NCI-H1694 treated with DMSO at 0.1 percent for 48 hours (cell line): ENCODE measurements at regions not wholly inside any gene's neighbourhood (a gene's known extent, or its start where the extent isn't known, plus 50 kb on each side); places are given as distances from the start of the nearest gene placed in this dataset.

Experiments
- DNase-seq: peaks from one replicate; lab custom pipeline; 2025; lab: John Stamatoyannopoulos, UW

GRCh38 chr5:89457411-89458331, 574.7 kb upstream of the MEF2C start:
- DNase-seq = no peak

GRCh38 chr5:89452081-89452480, 569.1 kb upstream of the MEF2C start:
- no peak for DNase-seq

- no peak for DNase-seq
Observed at GRCh38 chr5:89451263-89451662, 568.3 kb upstream of the MEF2C start.

GRCh38 chr5:89450149-89450538, 567.2 kb upstream of the MEF2C start:
- no peak for DNase-seq

GRCh38 chr5:89449392-89450148, 566.6 kb upstream of the MEF2C start:
- DNase-seq = no peak

- DNase-seq = no peak
Observed at GRCh38 chr5:89447027-89447426, 564.0 kb upstream of the MEF2C start.

- DNase-seq = no peak
Observed at GRCh38 chr5:89445106-89445745, 562.2 kb upstream of the MEF2C start.

- DNase-seq = no peak
Observed at GRCh38 chr5:89444088-89444487, 561.1 kb upstream of the MEF2C start.

- no peak for DNase-seq
Observed at GRCh38 chr5:89443508-89443907, 560.5 kb upstream of the MEF2C start.

- no peak for DNase-seq
Observed at GRCh38 chr5:89441965-89442364, 559.0 kb upstream of the MEF2C start.

GRCh38 chr5:89440670-89441069, 557.7 kb upstream of the MEF2C start:
- no peak for DNase-seq

- no peak for DNase-seq
Observed at GRCh38 chr5:89437450-89438435, 554.8 kb upstream of the MEF2C start.

GRCh38 chr5:89436464-89436863, 553.5 kb upstream of the MEF2C start:
- no peak for DNase-seq

GRCh38 chr5:89435347-89435746, 552.4 kb upstream of the MEF2C start:
- DNase-seq = no peak

GRCh38 chr5:89428624-89429023, 545.6 kb upstream of the MEF2C start:
- no peak for DNase-seq

GRCh38 chr5:89425062-89425461, 542.1 kb upstream of the MEF2C start:
- DNase-seq = no peak

GRCh38 chr5:89421035-89421434, 538.1 kb upstream of the MEF2C start:
- no peak for DNase-seq

- DNase-seq = no peak
Observed at GRCh38 chr5:89418407-89419085, 535.6 kb upstream of the MEF2C start.

GRCh38 chr5:89417990-89418389, 535.0 kb upstream of the MEF2C start:
- no peak for DNase-seq

GRCh38 chr5:89417515-89417914, 534.5 kb upstream of the MEF2C start:
- DNase-seq = no peak

- no peak for DNase-seq
Observed at GRCh38 chr5:89411891-89412290, 528.9 kb upstream of the MEF2C start.
